SK-N-SH treated with all-trans-retinoic acid at 6 μM for 48 hours (cell line): ENCODE measurements at regions not wholly inside any gene's neighbourhood (a gene's known extent, or its start where the extent isn't known, plus 50 kb on each side); places are given as distances from the start of the nearest gene placed in this dataset.

Source experiments
- CSDC2 ChIP-seq: fragments of 250-450 bp; sonication (Bioruptor Pico); IDR thresholded peaks from 2 replicates; pipeline ENCODE4 v1.5.0; 2020; ENCODE audit warnings: mild to moderate bottlenecking, moderate library complexity
- TSHZ2 ChIP-seq: fragments of 250-450 bp; sonication (Bioruptor Pico); IDR thresholded peaks from 2 replicates; pipeline ENCODE4 v1.5.0; 2020; ENCODE audit warnings: mild to moderate bottlenecking, moderate library complexity
- ZFP30 ChIP-seq: fragments of 450-650 bp; formaldehyde crosslinking; IDR thresholded peaks from 2 replicates; pipeline ENCODE4 v1.5.0; 2022; ENCODE audit warnings: mild to moderate bottlenecking, moderate library complexity
- TF ChIP-seq, protein P1 (sequence below): fragments of 250-450 bp; sonication (Bioruptor Pico); IDR thresholded peaks from 2 replicates; pipeline ENCODE4 v1.5.1; 2020; ENCODE audit warnings: low read depth, mild to moderate bottlenecking, moderate library complexity
- TF ChIP-seq, protein P2 (sequence below): fragments of 250-450 bp; sonication (Bioruptor Pico); IDR thresholded peaks from 2 replicates; pipeline ENCODE4 v1.5.1; 2021; ENCODE audit warnings: mild to moderate bottlenecking, moderate library complexity

- TF ChIP-seq, protein P1, sequence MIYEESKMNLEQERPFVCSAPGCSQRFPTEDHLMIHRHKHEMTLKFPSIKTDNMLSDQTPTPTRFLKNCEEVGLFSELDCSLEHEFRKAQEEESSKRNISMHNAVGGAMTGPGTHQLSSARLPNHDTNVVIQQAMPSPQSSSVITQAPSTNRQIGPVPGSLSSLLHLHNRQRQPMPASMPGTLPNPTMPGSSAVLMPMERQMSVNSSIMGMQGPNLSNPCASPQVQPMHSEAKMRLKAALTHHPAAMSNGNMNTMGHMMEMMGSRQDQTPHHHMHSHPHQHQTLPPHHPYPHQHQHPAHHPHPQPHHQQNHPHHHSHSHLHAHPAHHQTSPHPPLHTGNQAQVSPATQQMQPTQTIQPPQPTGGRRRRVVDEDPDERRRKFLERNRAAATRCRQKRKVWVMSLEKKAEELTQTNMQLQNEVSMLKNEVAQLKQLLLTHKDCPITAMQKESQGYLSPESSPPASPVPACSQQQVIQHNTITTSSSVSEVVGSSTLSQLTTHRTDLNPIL, result no peak
- TF ChIP-seq TSHZ2 (CRISPR knock-in tag) (no peak), ZFP30 (CRISPR knock-in tag) (no peak), CSDC2 (no peak)
- TF ChIP-seq, protein P2, sequence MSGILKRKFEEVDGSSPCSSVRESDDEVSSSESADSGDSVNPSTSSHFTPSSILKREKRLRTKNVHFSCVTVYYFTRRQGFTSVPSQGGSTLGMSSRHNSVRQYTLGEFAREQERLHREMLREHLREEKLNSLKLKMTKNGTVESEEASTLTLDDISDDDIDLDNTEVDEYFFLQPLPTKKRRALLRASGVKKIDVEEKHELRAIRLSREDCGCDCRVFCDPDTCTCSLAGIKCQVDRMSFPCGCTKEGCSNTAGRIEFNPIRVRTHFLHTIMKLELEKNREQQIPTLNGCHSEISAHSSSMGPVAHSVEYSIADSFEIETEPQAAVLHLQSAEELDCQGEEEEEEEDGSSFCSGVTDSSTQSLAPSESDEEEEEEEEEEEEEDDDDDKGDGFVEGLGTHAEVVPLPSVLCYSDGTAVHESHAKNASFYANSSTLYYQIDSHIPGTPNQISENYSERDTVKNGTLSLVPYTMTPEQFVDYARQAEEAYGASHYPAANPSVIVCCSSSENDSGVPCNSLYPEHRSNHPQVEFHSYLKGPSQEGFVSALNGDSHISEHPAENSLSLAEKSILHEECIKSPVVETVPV, result no peak
These were observed 67.4 kb upstream of the TLE3 start for GRCh38 chr15:70164910-70165715.
